Mammary epithelial cell (primary cell): ENCODE measurements at regions not wholly inside any gene's neighbourhood (a gene's known extent, or its start where the extent isn't known, plus 50 kb on each side); places are given as distances from the start of the nearest gene placed in this dataset.

Experiments
- CTCF ChIP-seq, 2 donors: IDR thresholded peaks in 1 of 2; conservative IDR thresholded peaks in 1 of 2; 2 replicates each; pipeline ENCODE4 v1.5.1; 2011 to 2012; ENCODE audit warnings: inconsistent platforms in 2 of 2, low read length in 2 of 2, mild to moderate bottlenecking in 2 of 2, control low read depth in 1 of 2, low read depth in 1 of 2; ENCODE audit not compliant: insufficient read depth in 1 of 2; ENCODE audit errors: extremely low read depth in 1 of 2
- EZH2 ChIP-seq: IDR thresholded peaks from 2 replicates; pipeline ENCODE4 v1.6.1; 2012; ENCODE audit warnings: low read length, inconsistent platforms, borderline replicate concordance

DNA sequence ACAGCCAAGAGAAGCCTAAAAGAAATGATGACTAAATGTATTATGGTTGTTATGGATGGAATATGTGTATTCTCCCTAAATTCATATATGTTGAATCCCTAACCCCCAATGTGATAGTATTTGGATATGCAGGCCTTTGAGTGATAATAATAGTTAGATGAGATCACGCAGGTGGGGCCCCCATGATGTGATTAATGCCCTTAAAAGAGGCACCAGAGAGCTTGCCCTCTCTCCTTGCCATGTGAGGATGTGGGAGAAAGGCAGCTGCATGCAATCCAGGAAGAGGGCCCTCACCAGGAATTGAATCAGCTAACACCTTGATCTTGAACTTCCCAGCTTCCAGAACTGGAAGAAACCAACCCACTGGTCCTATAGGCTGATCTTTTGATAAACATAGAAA is 190.6 kb upstream of the TCF21 start:
- TF ChIP-seq CTCF (conservative IDR thresholded peaks at IDR 0.05 in 1 of 2, IDR thresholded peaks at IDR 0.05 in 1 of 2; ENCODE audit: extremely low read depth in 1 of 2, insufficient read depth in 1 of 2, low read depth in 1 of 2, low read length in 2 of 2) (no peak), EZH2 (no peak)
